GM10248 (cell line): ENCODE measurements at regions not wholly inside any gene's neighbourhood (a gene's known extent, or its start where the extent isn't known, plus 50 kb on each side); places are given as distances from the start of the nearest gene placed in this dataset.
"Not testable (repeated sequence)": the region's sequence is repeated elsewhere in the genome, so short reads cannot be mapped to it uniquely, and the experiment has no call there.

ENCODE experiments used
- CTCF ChIA-PET: fragments of 300-600 bp; sonication (Branson Sonifier 250); formaldehyde crosslinking; extraction: SDS; loops from one replicate; lab custom pipeline; 2021; ENCODE audit warnings: antibody characterized with exemption; lab: Yijun Ruan, JAX
- POLR2A ChIA-PET: fragments of 350-650 bp; sonication (Branson Sonifier 250); formaldehyde crosslinking; extraction: SDS; loops from one replicate; lab custom pipeline; 2020; ENCODE audit warnings: antibody characterized with exemption; lab: Yijun Ruan, JAX
- DNase-seq: peaks from one replicate; pipeline ENCODE4 v3.0.0; 2012; ENCODE audit errors: extremely low spot score
- TF ChIP-seq, protein P1 (sequence below): IDR thresholded peaks from 2 replicates; pipeline ENCODE4 v1.5.1; 2012; ENCODE audit warnings: mild to moderate bottlenecking, low read depth; ENCODE audit errors: extremely low read depth, missing control alignments, control extremely low read depth

DNA sequence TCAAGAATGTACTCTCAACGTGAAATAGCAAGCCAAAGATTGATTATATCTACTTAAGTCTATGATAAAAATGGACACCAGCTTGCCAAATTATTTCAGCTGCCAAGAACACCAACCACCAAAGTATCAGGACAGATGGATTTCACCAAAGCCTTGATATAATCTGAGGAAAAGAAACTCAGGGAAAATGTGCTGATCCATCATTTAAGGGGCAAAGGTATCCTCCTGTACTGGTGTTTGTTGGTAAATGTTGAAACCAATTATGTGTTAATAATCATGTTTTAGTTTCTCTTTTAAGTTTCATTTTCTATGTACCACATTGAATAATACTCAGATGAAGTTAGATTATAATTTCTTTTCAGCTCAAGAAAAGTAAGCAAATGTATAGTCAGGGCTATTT, 1284.3 kb upstream of the TMEM132C start:
- ChIA-PET POLR2A (no interaction called here), CTCF (no interaction called here)
- TF ChIP-seq, protein P1, sequence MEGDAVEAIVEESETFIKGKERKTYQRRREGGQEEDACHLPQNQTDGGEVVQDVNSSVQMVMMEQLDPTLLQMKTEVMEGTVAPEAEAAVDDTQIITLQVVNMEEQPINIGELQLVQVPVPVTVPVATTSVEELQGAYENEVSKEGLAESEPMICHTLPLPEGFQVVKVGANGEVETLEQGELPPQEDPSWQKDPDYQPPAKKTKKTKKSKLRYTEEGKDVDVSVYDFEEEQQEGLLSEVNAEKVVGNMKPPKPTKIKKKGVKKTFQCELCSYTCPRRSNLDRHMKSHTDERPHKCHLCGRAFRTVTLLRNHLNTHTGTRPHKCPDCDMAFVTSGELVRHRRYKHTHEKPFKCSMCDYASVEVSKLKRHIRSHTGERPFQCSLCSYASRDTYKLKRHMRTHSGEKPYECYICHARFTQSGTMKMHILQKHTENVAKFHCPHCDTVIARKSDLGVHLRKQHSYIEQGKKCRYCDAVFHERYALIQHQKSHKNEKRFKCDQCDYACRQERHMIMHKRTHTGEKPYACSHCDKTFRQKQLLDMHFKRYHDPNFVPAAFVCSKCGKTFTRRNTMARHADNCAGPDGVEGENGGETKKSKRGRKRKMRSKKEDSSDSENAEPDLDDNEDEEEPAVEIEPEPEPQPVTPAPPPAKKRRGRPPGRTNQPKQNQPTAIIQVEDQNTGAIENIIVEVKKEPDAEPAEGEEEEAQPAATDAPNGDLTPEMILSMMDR = no peak
- DNase-seq = no peak

DNA sequence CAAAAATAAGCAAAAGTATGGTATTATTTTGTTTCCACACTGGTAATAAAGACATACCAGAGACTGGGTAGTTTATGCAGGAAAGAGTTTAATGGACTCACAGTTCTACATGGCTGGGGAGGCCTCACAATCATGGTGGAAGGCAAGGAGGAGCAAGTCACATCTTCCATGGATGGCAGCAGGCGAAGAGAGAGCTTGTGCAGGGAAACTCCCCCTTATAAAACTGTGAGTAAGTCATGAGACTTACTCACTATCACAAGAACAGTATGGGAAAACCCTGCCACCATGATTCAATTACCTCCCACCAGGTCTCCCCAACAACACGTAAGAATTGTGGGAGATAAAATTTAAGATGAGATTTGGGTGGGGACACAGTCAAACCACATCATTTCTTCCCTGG, 1283.2 kb upstream of the TMEM132C start:
- CTCF ChIA-PET = interaction anchor here (0.9 kb wide), 1 partner anchor 12 kb away, joined by 3 read pairs; no protein-coding TSS in a partner anchor
- POLR2A ChIA-PET, DNase-seq: not testable (repeated sequence)

DNA sequence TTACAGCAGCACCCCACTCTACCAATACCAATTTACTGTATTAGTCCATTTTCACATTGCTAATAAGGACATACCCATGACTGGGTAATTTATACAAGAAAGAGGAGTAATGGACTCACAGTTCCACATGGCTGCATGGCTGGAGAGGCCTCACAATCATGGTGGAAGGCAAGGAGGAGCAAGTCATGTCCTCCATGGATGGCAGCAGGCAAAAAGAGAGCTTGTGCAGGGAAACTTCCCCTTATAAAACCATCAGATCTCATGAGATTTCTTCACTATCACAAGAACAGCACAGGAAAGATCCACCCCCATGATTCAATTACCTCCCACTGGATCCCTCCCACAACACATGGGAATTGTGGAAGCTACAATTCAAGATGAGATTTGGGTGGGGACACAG, 1281.3 kb upstream of the TMEM132C start:
- CTCF ChIA-PET, DNase-seq, POLR2A ChIA-PET: not testable (repeated sequence)

DNA sequence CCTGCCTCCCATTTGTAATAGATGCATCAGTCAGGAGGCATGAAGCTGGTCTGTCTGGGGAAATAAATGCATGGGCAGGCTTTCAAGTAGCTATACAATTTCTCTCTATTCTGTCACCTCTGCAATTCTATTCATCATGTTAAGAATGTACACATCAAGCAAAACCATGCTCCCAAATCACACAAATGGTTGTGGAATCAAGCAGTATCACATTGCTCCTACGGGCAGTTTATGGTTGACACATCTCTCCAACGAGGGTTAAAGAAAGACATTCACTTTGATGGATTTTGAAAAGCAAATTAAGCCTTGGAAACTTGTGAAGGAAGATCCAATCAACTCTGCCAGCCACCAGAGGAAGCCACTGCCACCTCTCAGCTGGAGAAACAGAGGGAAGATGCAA, 1277.4 kb upstream of the TMEM132C start:
- DNase-seq = no peak
- TF ChIP-seq, protein P1 = no peak
- POLR2A ChIA-PET = no interaction called here
- CTCF ChIA-PET = no interaction called here

DNA sequence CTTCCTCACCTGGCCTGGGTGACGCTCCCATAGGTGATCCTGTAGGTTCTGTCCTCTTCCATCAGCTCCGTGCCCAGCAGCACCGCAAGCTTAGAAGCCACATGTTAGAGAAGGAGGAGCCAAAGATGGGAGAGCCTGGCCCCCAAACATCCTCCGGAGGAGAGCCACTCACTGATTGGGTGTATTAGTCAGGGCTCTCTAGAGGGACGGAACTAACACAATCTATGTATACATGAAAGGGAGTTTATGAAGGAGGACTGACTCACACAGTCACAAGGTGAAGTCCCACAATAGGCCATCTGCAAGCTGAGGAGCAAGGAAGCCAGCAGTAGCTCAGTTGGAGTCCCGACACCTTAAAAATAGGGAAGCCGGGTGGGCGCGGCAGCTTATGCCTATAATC, 1273.1 kb upstream of the TMEM132C start:
- ChIA-PET POLR2A (no interaction called here), CTCF (no interaction called here)
- DNase-seq = no peak
- TF ChIP-seq, protein P1 = no peak

DNA sequence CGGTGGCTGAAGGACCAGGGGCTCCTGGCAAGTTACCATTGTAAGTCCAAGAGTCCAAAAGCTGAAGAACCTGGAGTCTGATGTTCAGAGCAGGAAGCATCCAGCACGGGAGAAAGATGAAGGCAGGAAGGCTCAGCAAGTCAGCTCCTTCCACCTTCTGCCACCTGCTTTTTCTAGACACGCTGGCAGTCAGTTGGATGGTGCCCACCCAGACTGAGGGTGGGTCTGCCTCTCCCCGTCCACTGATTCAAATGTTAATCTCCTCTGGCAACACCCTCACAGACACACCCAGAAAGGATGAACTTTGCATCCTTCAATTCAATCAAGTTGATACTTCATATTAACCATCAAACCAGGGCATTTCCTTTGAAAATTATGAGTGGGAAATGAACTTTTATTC, 1272.4 kb upstream of the TMEM132C start:
- CTCF ChIA-PET = no interaction called here

DNA sequence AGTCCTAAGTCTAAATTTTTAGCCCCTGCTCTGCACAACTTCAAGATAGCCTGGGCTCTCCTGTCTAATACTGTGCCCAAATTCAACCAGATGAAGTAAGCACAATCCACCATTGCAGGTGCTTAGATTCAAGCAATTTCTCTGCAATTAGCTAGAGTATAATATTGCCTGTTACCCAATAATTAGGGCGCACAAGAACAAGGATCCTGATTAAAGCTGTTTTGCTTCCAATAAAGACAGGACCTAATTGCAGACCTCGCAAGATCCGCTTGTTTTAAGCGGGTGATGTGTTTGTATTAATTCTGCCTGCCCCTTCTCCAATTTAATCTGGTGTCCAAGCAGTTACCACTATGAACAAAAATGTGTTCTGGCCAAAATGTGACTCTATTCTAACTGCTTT, 1268.9 kb upstream of the TMEM132C start:
- POLR2A ChIA-PET = no interaction called here
- no peak for DNase-seq
- CTCF ChIA-PET = no interaction called here
- TF ChIP-seq, protein P1 = no peak

More for the DNA sequence above, 1272.4 kb upstream of the TMEM132C start:
- DNase-seq = no peak
- POLR2A ChIA-PET = no interaction called here
- TF ChIP-seq, protein P1 = no peak

DNA sequence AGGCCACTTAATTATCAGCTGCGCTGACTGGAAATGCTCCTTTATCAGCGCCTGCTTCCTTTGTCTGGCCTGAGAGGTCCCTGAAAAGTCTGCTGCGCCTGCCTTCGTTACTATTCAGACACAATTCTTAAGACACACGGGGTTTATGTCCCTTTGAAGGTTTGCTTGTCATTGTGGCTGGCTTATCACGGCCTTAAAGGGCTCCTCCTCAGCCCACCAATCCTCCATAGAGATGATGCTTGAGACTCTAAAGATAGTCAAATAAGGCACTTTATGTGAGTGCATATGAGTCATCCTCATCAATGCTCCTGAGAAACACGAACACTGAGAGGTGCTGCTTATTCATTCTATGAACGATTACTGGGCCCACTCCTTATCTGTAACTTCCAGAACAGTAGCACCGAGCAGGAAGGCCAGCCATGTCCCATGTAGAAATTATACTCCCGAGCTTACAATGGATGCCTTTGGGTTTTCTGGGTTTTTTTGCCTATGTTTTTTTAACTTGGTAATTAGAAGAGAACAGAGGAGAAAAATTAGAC, 1268.2 kb upstream of the TMEM132C start:
- TF ChIP-seq, protein P1 = no peak
- DNase-seq = no peak
- CTCF ChIA-PET = no interaction called here
- POLR2A ChIA-PET = no interaction called here
